HUDEP-2 (cell line): ENCODE measurements at regions not wholly inside any gene's neighbourhood (a gene's known extent, or its start where the extent isn't known, plus 50 kb on each side); places are given as distances from the start of the nearest gene placed in this dataset.
"Not testable (repeated sequence)": the region's sequence is repeated elsewhere in the genome, so short reads cannot be mapped to it uniquely, and the experiment has no call there.

Experiments
- DNase-seq, 76 experiments: peaks; one replicate each; lab custom pipeline; 2025; ENCODE audit not compliant: unreplicated experiment in 76 of 76; lab: John Stamatoyannopoulos, UW

DNA sequence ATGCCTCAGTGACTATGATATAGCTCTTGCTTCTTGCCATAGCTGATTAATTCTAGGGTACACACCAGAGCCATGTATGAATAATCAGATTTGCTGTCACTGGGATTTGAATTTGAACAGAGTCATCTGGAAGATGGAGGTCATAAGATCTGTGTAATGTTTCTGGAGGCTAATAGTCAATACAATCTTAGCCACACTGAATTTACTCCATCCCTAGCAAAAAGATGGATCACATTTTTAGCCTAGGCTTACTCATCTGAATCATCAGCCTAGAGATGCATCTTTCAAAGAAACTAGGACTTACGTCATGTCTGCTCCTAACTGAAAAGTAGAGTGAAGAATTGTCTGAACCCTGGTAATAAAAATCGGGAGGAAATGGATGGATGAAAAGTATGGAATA lies 142.3 kb upstream of the ZNF804B start:
- no peak for DNase-seq

DNA sequence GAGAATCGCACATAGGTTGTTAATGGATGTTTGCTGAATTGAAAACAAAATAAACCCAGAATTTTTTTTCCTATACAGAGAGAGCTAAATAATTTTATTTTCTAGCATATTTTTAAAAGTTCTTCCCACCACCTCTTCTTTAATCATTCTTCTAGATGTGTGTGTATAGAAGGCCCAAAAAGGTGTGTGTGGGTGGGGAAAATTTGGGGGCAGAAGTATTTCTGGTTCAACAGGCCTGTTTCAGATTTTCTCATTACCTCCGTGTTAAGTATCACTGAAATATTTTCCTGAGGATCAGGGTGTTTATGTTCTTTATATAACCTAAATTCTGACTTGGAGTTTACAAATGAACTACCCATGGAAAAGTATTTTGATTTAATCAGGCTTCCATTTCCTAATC lies 144.2 kb upstream of the ZNF804B start:
- DNase-seq = no peak

GRCh38 chr7:88614736-88615135 lies 144.8 kb upstream of the ZNF804B start:
- no peak for DNase-seq

DNA sequence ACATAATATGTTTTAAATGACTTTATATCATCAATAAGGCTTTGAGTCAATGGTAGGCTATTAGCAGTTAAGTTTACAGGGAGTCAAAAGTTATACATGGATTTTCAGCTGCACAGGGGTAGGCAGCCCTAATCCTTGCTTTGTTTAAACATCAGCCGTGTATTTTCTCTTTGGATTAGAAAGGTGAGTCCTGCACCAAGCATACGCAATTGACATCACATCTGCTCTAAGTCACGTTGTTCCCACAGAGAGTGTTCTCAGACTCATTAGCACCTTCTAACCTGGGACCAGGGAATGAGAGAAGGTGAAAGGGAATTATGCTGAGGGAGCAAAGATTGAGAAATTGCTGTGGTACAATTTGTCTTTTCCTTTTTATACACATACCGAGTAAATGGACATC lies 148.6 kb upstream of the ZNF804B start:
- no peak for DNase-seq

DNA sequence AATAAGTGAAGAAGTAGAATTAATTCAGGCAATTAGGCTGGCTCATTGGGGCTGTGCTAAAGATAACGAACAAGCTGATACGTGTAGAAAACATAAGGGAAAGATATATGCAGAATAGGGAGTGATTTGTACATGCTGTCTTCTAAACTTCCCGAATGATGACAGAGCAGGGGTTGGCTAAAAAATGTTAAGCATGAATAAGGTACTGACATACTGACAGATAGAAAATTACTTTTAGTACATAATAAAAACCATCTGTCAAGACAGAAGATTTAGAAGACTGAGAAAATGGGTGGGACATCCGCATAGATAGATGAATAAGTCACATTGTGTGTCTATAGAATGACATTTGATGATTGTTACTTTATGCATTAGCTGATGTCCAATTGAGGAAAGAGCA lies 158.8 kb upstream of the ZNF804B start:
- no peak for DNase-seq

DNA sequence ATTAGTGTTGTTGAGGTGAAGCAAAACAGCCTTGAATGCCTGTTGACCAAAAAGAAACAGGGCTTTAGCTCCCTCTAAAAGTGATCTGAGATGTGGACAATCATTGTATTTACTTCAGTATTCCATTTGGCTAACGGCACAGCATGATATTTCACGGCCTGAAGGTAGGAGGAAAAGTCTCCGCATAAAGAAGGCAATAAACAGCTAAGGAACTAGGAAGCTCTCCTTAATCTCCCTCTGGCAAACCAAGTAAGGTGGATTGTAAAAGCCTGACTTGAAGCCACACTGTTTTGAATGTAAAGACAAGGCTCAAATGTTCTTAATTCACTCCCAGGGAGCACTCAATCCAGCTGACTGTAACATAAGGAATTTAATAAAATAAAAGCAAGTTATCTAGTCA lies 160.0 kb upstream of the ZNF804B start:
- no peak for DNase-seq

DNA sequence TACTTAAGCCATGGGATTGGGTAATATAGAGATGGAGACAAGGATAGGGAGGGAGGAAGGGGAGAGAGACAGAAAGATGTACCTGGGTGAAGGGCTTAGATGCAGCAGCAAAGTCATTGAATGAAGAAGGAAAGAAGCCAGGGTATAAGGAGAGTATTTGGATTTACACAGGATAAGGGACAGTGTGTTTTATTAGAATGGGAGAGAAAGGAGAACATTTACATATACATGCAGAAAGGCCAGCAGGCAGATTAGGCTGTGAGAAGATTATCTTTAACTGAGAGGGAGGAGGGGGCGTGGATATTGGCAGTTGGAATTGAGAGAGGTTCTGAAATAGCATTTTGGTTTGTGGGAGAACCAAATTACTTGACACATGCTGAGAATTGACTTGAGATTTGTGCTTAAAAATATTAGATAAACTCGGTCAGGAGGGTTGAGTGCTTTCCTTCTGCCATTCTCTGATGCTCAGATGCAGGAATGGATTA lies 161.5 kb upstream of the ZNF804B start:
- DNase-seq = no peak

DNA sequence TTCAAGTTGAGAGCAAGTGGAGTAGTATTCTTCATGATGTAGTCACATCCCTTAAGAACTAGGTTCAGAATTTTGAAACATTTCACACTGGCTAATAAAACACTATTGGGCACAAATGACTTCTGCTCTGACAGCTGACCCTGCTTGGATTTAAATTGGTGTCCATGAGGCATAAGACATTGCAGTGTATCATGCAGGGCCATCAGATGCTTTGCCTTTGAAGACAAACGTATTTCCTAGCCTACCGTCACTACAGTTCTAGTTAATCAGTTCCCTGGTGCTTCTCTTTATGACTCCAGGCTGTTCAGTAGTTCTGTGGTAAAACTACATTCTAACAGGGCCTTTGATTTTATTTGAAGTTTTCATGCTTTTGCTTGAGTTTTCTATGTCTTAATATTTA lies 168.5 kb upstream of the ZNF804B start:
- no peak for DNase-seq

- no peak for DNase-seq
Measured at GRCh38 chr7:88589927-88590326, 169.6 kb upstream of the ZNF804B start.

DNA sequence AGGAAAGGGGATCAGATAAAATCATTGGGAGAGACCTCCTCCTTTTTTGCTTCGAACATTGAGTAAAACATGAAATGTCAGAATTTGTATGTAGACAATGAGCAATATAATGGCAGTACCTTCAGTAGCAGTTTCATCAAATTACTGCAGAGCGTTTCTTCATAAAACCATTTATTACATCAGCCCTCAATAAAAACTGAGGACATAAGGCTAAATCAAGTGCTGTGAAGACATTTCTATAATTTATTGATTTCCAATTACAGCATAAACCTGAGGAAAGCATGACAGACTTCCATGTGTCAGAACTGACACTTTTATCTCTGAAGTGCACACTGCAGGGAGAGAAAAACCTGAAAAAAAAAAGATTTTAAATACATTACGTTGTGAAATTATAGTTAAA lies 172.6 kb upstream of the ZNF804B start:
- DNase-seq = no peak

DNA sequence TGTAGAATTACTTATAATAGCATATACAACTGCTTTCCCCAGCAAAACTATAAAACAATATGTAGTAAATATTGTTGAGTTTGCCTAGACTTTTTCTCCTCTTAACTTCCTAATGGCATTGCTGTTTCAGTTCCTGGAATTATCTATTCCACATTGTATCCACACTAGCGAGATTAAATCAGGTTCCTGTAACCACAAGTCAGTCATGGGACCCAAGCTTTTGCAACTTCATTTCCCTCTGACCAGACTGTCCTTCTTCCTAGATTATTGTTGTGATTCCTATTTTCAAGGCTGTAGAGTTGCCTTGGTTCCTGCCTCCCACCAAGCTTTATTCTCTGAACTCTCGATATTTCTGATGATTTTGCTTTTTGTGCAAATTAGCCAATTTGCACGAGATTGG lies 173.3 kb upstream of the ZNF804B start:
- no peak for DNase-seq

DNA sequence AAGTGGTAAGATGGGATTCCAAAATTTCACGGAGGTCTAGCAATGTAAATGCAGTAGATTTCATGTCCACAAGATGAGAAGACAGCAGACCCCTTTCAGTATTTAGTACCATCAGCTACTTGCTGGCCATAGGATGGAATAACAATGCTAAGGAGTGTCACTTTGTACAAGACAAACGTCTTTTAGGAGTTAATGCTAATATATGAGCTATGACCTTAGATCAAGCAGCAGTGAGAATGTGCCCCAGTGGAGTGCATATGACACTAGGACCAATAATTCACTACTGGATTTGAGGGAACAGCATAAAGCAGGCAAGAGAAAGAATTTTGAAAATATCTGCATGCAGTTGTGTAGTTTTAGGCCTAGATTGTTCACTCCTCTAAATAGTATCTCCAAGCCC lies 182.8 kb upstream of the ZNF804B start:
- DNase-seq = no peak

DNA sequence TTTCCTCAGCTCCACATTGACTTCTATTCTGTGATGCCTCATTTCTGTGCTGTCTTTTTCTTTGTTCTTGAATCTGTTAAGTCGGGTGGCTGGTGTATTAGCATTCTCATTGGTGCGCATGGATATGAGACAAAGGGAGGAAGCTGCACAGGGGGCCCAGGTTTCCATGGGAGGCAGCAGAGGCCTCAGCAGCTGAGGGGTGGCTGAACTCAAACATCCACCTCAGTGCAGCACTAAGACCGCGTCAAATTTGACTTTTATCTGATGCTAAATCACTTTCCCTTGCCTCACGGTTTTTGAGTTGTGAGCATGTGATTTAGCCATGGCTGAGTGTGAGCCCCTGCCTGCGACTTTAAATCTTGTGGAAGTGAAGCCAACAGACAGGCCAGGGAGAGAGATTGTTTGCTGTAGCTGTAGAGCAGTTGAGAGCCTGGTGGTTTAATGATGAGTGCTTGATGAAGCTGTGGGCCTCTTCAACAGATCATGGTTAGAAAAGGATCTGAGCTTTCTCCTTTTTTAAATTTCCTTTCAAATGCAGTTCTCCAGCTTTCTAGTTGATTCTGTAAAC lies 193.3 kb upstream of the ZNF804B start:
- no peak for DNase-seq

- no peak for DNase-seq
Measured at GRCh38 chr7:88565401-88565800, 194.1 kb upstream of the ZNF804B start.

GRCh38 chr7:88556441-88556840 lies 203.1 kb upstream of the ZNF804B start:
- not testable (repeated sequence) for DNase-seq

DNA sequence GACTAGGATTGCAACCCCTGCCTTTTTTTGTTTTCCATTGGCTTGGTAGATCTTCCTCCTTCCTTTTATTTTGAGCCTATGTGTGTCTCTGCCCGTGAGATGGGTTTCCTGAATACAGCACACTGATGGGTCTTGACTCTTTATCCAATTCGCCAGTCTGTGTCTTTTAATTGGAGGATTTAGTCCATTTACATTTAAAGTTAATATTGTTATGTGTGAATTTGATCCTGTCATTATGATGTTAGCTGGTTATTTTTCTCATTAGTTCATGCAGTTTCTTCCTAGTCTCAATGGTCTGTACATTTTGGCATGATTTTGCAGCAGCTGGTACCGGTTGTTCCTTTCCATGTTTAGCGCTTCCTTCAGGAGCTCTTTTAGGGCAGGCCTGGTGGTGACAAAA lies 204.7 kb upstream of the ZNF804B start:
- not testable (repeated sequence) for DNase-seq

- DNase-seq = no peak
Measured at GRCh38 chr7:88548399-88548798, 211.1 kb upstream of the ZNF804B start.

- peak in 55 of 76 experiments; percentile 1 to 82 (median 31) for DNase-seq
Measured at GRCh38 chr7:88546808-88547207, 212.7 kb upstream of the ZNF804B start.

DNA sequence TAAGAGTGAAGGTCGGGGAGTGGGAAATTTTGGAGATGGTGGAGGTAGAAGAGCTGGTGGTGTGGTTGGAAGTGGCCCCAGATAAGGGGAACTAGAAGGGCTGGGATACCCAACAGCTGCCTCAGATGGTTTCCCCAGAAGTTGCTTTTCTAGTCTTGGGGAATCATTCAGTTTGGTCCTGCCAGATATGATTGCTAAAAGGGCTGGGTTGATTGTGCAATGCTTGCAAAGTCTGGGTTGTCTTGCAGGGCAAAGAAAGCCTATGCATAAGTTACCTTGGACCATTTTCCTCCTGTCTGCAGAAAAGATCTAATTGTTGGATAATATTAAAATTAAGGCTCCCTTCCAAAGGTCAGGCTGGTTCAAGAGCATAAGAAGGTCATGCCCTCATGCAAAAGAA lies 213.8 kb upstream of the ZNF804B start:
- no peak for DNase-seq

- no peak for DNase-seq
Measured at GRCh38 chr7:88540012-88540411, 219.5 kb upstream of the ZNF804B start.

- no peak for DNase-seq
Measured at GRCh38 chr7:88539518-88539917, 220.0 kb upstream of the ZNF804B start.

GRCh38 chr7:88523645-88524044 lies 217.0 kb upstream of the STEAP4 start:
- no peak for DNase-seq

- no peak for DNase-seq
Measured at GRCh38 chr7:88522771-88523293, 216.1 kb upstream of the STEAP4 start.
